ENCODE measurements at regions not wholly inside any gene's neighbourhood (a gene's known extent, or its start where the extent isn't known, plus 50 kb on each side); places are given as distances from the start of the nearest gene placed in this dataset.
A peak's percentile ranks its signal among the peaks of the same experiment; 100 is the strongest.

GRCh38 chr4:165548702-165549101 is 169.9 kb downstream of the CPE start:
- Histone ChIP-seq H3K27me3 (ENCODE audit: control insufficient read depth, insufficient read depth, low read length) (no peaks in the 10 kb centered on the region), H3K4me3 (ENCODE audit: low read depth, low read length) (no peak overlapping the region), H3K36me3 (ENCODE audit: control insufficient read depth, insufficient read depth, low read length) (no peaks in the 10 kb centered on the region)
- FAIRE-seq = no peak
- TF ChIP-seq CTCF (IDR thresholded peaks at IDR 0.05; ENCODE audit: insufficient read depth, low read length, severe bottlenecking) = no peak
- no peak for DNase-seq (ENCODE audit: low read depth)

- H3K4me3 ChIP-seq (ENCODE audit: low read depth, low read length) = no peak overlapping the region
- TF ChIP-seq CTCF (IDR thresholded peaks at IDR 0.05; ENCODE audit: insufficient read depth, low read length, severe bottlenecking) = no peak
- no peak for DNase-seq (ENCODE audit: low read depth)
- no peaks in the 10 kb centered on the region for H3K27me3 ChIP-seq (ENCODE audit: control insufficient read depth, insufficient read depth, low read length)
- no peaks in the 10 kb centered on the region for H3K36me3 ChIP-seq (ENCODE audit: control insufficient read depth, insufficient read depth, low read length)
- FAIRE-seq = no peak
Measured at GRCh38 chr4:165553221-165553810, 174.5 kb downstream of the CPE start.

- H3K36me3 ChIP-seq (ENCODE audit: control insufficient read depth, insufficient read depth, low read length) = no peaks in the 10 kb centered on the region
- no peak for FAIRE-seq
- no peak overlapping the region for H3K4me3 ChIP-seq (ENCODE audit: low read depth, low read length)
Measured at GRCh38 chr4:165555302-165555701, 176.5 kb downstream of the CPE start.

GRCh38 chr4:165556383-165556782 is 177.6 kb downstream of the CPE start:
- FAIRE-seq (no peak), DNase-seq (ENCODE audit: low read depth) (peak; percentile 77)
- TF ChIP-seq CTCF (IDR thresholded peaks at IDR 0.05; ENCODE audit: insufficient read depth, low read length, severe bottlenecking) = no peak
- no peak overlapping the region for H3K4me3 ChIP-seq (ENCODE audit: low read depth, low read length)
- H3K27me3 ChIP-seq (ENCODE audit: control insufficient read depth, insufficient read depth, low read length) = no peaks in the 10 kb centered on the region
- H3K36me3 ChIP-seq (ENCODE audit: control insufficient read depth, insufficient read depth, low read length) = no peaks in the 10 kb centered on the region

More at GRCh38 chr4:165555302-165555701, 176.5 kb downstream of the CPE start:
- TF ChIP-seq CTCF (IDR thresholded peaks at IDR 0.05; ENCODE audit: insufficient read depth, low read length, severe bottlenecking) = no peak
- H3K27me3 ChIP-seq (ENCODE audit: control insufficient read depth, insufficient read depth, low read length) = no peaks in the 10 kb centered on the region
- no peak for DNase-seq (ENCODE audit: low read depth)

- DNase-seq (ENCODE audit: low read depth) (peak; percentile 19), FAIRE-seq (no peak)
Measured at GRCh38 chr4:165560941-165561340, 182.1 kb downstream of the CPE start.

More at GRCh38 chr4:165560941-165561340, 182.1 kb downstream of the CPE start:
- no peaks in the 10 kb centered on the region for H3K27me3 ChIP-seq (ENCODE audit: control insufficient read depth, insufficient read depth, low read length)
- TF ChIP-seq CTCF (IDR thresholded peaks at IDR 0.05; ENCODE audit: insufficient read depth, low read length, severe bottlenecking) = no peak
- H3K36me3 ChIP-seq (ENCODE audit: control insufficient read depth, insufficient read depth, low read length) = no peaks in the 10 kb centered on the region
- no peak overlapping the region for H3K4me3 ChIP-seq (ENCODE audit: low read depth, low read length)
